Adrenal gland (tissue), 9 donors: ENCODE measurements at regions not wholly inside any gene's neighbourhood (a gene's known extent, or its start where the extent isn't known, plus 50 kb on each side); places are given as distances from the start of the nearest gene placed in this dataset.

Experiments used
- DNase-seq, 7 donors: peaks; one replicate each; pipeline ENCODE4 v3.0.0-alpha.2; 2019 to 2020
- H3K27ac ChIP-seq, 5 donors: fragments of 200-600 bp; sonication (generic) in 4 of 5; 1 replicate in 3 of 5; 2 replicates in 2 of 5; pipeline versions ENCODE4 v1.5.1 to v1.8.0; 2016 to 2020; ENCODE audit warnings: mild to moderate bottlenecking in 1 of 5
- H3K27me3 ChIP-seq: fragments of 200-600 bp; 2 replicates; pipeline ENCODE4 v1.8.0; 2021
- H3K36me3 ChIP-seq, 2 donors: fragments of 200-600 bp; replicated peaks in 1 of 2; 1 replicate in 1 of 2; 2 replicates in 1 of 2; pipeline versions ENCODE4 v1.5.1 to v1.8.0; 2018 to 2022
- H3K4me1 ChIP-seq, 2 donors: fragments of 200-600 bp; replicated peaks in 1 of 2; 1 replicate in 1 of 2; 2 replicates in 1 of 2; pipeline versions ENCODE4 v1.5.1 to v1.8.0; 2018 to 2021
- H3K4me3 ChIP-seq, 4 donors: fragments of 200-600 bp; sonication (generic) in 3 of 4; one replicate each; pipeline ENCODE4 v1.5.1; 2016 to 2018
- H3K9me3 ChIP-seq, 3 donors: fragments of 200-600 bp; sonication (generic) in 1 of 3; replicated peaks in 1 of 3; 1 replicate in 2 of 3; 2 replicates in 1 of 3; pipeline versions ENCODE4 v1.5.1 to v1.8.0; 2016 to 2021
- CTCF ChIP-seq, 6 experiments: fragments of 450-650 bp in 4 of 6; fragments of 200-600 bp in 2 of 6; sonication (generic) in 1 of 6; IDR thresholded peaks; 1 replicate in 5 of 6; 2 replicates in 1 of 6; pipeline versions ENCODE4 v1.5.1 to v1.8.0; 2016 to 2021; ENCODE audit warnings: antibody characterized with exemption in 6 of 6, mild to moderate bottlenecking in 2 of 6, moderate library complexity in 1 of 6
- POLR2A ChIP-seq, 2 donors: fragments of 450-650 bp; IDR thresholded peaks; one replicate each; pipeline ENCODE4 v1.6.1; 2017; ENCODE audit warnings: antibody characterized with exemption in 2 of 2, mild to moderate bottlenecking in 2 of 2, moderate library complexity in 1 of 2
- WGBS, 4 donors: extraction: QIAGEN DNeasy Blood & Tissue Kit in 2 of 4; methylation state at CpG; one replicate each; pipeline versions ENCODE4 v1.1.5 to v1.1.7; 2013 to 2017; 5-methylcytosine and 5-hydroxymethylcytosine counted together
- intact Hi-C, 2 donors: fragments of 100-400 bp; cut with DNase I; formaldehyde crosslinking; loops; one replicate each; pipeline versions ENCODE4 v1.14.1 to v1.15.0; 2022 to 2023
- donor health status: healthy with polysubstance abuse.
- donor health status: Bipolar disorder and iron deficiency.
- donor health status: DM: yes; HTN: yes; CAD: no.
- donor health status: DM: no; HTN: no; CAD: no.
- donor health status: DM: no; HTN: no; CAD: no.

- DNase-seq, result no peak
Measured at GRCh38 chr7:79709574-79710409, 256.3 kb upstream of the MAGI2 start.

GRCh38 chr7:79702116-79702515, 248.6 kb upstream of the MAGI2 start:
- WGBS, 4 donors, result 65 to 83% (median 74%) methylated on average over 1 of the region's 1 CpG
- Histone ChIP-seq H3K36me3 (no peaks in the 10 kb centered on the region), H3K4me3 (no peak overlapping the region), H3K27me3 (no peaks in the 10 kb centered on the region), H3K27ac (no peak overlapping the region), H3K4me1 (no peaks in the 10 kb centered on the region), H3K9me3 (no peaks in the 10 kb centered on the region)
- intact Hi-C loops, result no loop called here
- TF ChIP-seq POLR2A (IDR thresholded peaks at IDR 0.05) (no peak), CTCF (IDR thresholded peaks at IDR 0.05) (no peak)
- DNase-seq, result no peak

More at GRCh38 chr7:79709574-79710409, 256.3 kb upstream of the MAGI2 start:
- intact Hi-C loops, result no loop called here
- Histone ChIP-seq H3K4me1 (no peaks in the 10 kb centered on the region), H3K36me3 (no peaks in the 10 kb centered on the region), H3K9me3 (peaks cover 0 to 3% (median 0%) of the 10 kb centered on the region in 3 donors), H3K4me3 (no peak overlapping the region), H3K27me3 (no peaks in the 10 kb centered on the region), H3K27ac (no peak overlapping the region)
- WGBS, 4 donors, result 71 to 77% (median 74%) methylated on average over 5 of the region's 5 CpGs
- no peak for TF ChIP-seq CTCF (IDR thresholded peaks at IDR 0.05)
- no peak for TF ChIP-seq POLR2A (IDR thresholded peaks at IDR 0.05)

- 80 to 86% (median 84%) methylated on average over 3 of the region's 3 CpGs for WGBS, 4 donors
- TF ChIP-seq POLR2A (IDR thresholded peaks at IDR 0.05), result no peak
- no peak for TF ChIP-seq CTCF (IDR thresholded peaks at IDR 0.05)
- no peak for DNase-seq
- Histone ChIP-seq H3K27me3 (no peaks in the 10 kb centered on the region), H3K36me3 (no peaks in the 10 kb centered on the region), H3K9me3 (no peaks in the 10 kb centered on the region), H3K27ac (no peak overlapping the region), H3K4me1 (no peaks in the 10 kb centered on the region), H3K4me3 (no peak overlapping the region)
- intact Hi-C loops, result no loop called here
Measured at GRCh38 chr7:79692015-79692414, 238.5 kb upstream of the MAGI2 start.

- Histone ChIP-seq H3K27ac (no peak overlapping the region), H3K4me1 (no peaks in the 10 kb centered on the region), H3K36me3 (no peaks in the 10 kb centered on the region), H3K27me3 (no peaks in the 10 kb centered on the region), H3K4me3 (no peak overlapping the region), H3K9me3 (no peaks in the 10 kb centered on the region)
- TF ChIP-seq POLR2A (IDR thresholded peaks at IDR 0.05) (no peak), CTCF (IDR thresholded peaks at IDR 0.05) (no peak)
- WGBS, 4 donors, result 67 to 83% (median 78%) methylated on average over 2 of the region's 2 CpGs
- DNase-seq, result no peak
- intact Hi-C loops, result no loop called here
Measured at GRCh38 chr7:79691074-79691473, 237.6 kb upstream of the MAGI2 start.
